Middle frontal gyrus (tissue), 1 donor: ENCODE measurements at regions not wholly inside any gene's neighbourhood (a gene's known extent, or its start where the extent isn't known, plus 50 kb on each side); places are given as distances from the start of the nearest gene placed in this dataset.

ENCODE experiments used
- DNase-seq: peaks from one replicate; pipeline ENCODE4 v3.0.0-alpha.2; 2015; ENCODE audit warnings: low spot score; ENCODE audit errors: extremely low spot score

DNA sequence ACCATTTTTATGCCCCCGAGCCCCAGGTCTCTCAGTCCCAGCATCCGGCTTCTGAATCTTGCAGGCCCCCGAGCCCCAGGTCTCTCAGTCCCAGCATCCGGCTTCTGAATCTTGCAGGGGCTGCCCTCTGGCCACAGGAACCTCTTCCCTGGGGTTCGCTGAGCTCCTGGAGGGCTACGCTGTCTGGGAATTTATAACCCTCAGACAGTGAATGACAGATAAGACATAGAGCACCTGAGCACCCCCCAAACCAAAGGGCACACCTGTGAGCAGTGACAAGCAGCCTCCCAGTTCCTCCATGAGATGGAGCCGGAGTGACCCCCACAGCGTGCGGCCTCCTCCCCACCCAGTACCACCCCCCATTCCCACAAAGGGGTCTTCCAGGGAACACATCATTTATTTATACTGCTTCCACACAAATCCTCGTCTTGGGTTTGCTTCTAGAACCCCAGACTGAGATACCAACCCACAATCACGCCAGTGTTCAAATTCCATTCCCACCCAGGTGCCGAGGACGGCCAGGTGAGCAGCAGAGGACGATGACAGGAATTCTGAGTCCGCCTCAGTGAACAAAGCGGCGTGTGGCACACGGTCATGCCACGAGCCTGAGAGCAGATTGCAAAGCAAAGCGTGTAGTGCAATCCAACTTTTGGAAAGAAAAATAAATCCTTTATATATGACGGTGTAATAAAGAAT lies 57.7 kb upstream of the FAM20C start:
- DNase-seq, result no peak

DNA sequence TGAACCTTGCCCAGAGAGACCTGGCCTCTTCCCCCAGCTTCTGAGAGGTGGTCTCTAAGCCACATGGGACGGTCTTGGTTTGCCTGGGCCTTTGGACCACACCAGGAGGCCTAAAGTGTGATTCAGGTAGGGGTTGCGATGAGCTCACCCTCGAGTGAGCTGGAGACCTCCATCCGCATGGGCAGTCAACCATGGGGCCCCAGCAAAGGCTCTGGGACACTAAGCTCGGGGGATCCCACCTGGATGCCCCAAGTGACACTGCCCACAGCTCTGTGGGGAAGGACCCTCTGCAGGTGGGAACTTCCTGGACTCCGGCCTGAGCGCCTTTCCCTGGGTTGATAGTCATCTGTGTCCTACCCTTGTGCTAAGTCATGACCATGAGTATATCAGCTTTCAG lies 57.1 kb upstream of the FAM20C start:
- DNase-seq, result no peak

DNA sequence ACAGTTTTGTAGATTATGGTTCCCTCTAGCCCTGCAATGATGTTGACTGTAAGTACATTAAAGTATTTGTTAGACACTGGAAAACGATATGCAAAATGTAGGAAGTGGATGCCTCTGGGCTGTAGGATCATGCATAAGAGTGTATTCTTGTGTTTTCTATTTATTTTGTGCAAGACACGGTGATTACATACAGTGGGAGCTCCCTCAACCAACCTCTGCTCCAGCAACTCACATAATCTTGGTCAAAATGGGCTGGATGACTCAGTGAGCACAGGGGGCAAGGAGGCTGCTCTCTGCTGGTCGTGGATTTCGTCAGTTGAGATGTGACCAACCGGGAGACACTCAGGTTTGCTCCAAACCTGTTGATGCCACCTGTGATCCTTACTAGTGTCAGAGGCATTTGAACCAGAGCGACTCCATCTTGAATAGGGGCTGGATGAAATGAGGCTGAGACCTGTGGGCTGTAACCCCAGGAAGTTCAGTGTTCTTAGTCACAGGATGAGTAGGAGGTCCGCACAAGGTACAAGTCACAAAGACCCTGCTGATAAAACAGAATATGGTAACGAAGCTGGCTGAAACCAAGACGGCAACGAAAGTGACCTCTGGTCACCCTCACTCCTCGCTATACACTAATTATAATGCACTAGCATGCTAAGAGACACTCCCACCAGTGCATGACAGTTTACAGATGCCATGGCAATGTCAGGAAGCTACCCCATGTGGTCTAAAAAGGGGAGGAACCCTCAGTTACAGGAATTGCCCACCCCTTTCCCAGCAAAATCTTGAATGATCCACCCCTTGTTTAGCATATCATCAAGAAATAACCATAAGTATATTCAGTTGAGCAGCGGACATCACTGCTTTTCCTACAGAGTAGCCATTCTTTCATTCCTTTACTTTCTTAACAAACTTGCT lies 56.4 kb upstream of the FAM20C start:
- no peak for DNase-seq

DNA sequence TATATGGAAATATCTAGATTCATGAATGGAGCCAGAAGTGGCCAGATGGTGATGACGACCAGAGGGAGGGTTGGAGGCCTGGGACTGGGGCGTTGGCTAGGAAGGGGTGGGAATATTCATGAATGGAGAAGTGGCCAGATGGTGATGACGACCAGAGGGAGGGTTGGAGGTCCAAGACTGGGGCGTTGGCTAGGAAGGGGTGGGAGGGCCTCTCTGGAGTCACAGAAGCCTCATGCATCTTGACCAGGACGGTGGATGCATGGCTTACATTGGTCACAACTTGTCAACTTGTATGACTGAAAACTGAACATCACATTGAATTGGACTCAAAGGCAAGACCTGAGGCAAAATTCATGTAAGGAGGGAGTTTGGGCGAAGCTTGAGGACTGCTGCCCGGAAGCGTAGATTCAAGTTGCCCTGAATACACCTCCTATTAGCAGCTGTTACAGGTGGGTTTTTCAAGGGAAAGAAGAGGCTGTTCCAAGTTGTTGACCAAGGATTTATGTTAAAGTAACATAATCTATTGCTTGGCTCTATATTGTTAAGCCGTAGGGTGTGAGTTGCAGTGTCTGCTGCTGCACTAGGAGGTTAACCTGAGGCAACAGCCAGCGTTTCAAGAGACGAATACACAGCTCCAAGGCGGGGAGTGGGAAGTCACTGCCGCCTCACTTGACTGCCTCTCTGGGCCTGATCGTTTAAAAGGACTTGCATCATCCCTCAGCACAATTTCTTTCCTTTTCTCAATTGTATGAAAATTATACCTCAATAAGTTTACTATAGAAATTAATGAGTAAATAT lies 55.1 kb upstream of the FAM20C start:
- no peak for DNase-seq

DNA sequence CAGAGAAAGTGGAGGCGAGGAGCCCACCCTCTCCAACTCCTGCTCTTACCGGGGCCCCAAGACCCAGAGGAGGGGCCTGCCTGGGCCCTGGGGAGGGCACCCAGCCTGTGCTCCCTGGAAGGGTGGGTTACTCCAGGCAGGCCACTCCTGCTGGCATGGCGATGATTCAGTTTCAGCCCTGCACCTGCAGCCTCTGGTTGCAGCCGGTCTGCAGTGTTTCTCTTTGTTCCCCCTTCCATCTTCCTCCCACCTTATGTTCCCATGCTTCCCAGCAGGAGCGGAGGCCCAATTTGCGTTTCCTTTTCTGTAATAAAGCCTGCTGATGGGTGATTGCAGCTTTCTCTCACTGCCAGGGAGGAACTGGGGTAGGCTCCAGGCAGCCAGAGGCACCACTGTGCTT lies 53.2 kb upstream of the FAM20C start:
- DNase-seq, result no peak

DNA sequence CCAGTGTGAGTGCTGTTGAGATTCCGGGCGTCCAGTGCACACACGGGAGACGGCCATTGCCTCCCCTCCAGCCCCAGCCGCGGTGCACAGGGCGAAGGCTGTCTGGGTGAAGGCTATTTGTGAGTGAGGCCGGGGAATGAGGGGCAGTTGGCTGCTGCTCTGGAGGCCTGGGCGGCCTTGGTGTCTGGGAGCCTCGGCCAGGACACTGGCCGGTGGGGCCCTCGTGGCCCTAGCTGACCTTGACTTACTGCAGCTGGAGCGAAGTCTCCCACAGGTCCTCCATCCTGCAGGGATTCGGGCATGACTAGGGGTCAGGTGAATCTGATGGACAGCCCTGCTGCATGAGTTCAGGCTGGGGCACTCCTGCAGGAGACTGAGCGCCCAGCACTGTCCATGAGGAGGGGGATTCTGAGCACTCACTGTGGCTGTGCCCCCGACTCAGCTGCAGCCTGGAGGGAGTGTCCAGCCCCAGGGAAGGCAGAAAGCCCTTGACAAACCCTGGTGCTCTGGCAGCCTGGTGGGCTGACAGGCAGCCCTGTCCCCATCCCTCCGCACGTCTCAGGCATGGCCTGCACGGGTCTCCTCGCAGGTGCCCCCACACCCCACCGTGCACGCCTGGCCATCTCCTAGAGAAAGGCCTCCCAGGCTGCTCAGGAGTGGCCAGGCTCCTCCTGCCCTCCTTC lies 52.7 kb upstream of the FAM20C start:
- DNase-seq, result no peak

DNA sequence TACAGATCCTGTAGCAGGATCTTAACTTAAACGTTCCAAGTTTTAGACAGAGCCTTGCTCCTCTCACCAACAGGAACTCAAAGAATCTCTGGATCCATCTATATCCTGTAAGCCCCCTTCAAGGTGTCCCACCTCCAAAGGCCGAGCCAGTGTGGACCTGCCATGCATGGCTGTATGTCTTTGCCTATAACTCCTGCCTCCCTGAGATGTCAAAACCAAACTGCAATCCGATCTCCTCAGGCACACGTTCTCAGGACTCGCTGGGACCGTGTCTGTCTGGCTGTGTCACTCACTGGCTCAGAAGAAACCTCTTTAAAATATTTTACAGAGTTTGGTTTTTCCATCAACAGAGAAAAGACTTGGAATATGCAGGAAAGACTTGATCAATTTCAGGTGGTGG lies 51.4 kb upstream of the FAM20C start:
- no peak for DNase-seq

DNA sequence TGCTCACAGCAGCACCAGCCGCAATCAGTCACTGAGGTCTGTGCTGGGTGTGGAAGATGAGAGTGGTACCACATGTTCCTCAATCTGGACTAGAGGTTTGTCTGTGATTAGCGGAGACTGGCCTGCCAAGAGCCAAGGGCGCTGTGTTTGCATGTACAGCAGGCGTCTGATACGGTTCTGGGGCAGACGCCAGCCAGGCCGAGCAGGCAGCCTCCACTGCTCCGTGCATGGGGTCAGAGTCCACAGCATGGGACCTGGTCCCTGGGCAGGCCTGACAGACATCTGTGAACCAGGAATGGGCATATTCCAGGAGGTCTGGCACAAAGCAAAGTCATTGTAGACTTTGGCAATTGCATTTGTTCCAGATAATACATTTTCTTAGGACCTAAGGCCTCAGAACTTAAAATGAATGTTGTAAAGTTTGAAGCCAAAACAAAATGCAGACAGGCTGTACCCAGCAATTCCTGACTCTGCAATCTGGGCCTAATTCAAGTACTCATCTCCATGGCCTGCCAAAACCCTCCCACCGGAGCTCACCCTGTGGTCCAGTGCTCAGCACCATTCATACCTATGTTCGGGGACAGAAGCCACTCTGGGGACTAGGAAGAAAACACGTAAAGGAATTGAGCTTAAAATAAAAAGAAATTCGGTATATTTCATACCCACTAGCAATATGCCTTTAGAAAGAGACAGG lies 50.0 kb upstream of the FAM20C start:
- DNase-seq, result no peak
